DMS79 treated with DMSO at 0.1 percent for 48 hours (cell line): ENCODE measurements at regions not wholly inside any gene's neighbourhood (a gene's known extent, or its start where the extent isn't known, plus 50 kb on each side); places are given as distances from the start of the nearest gene placed in this dataset.

Experiments
- DNase-seq: peaks from one replicate; lab custom pipeline; 2025; lab: John Stamatoyannopoulos, UW

DNA sequence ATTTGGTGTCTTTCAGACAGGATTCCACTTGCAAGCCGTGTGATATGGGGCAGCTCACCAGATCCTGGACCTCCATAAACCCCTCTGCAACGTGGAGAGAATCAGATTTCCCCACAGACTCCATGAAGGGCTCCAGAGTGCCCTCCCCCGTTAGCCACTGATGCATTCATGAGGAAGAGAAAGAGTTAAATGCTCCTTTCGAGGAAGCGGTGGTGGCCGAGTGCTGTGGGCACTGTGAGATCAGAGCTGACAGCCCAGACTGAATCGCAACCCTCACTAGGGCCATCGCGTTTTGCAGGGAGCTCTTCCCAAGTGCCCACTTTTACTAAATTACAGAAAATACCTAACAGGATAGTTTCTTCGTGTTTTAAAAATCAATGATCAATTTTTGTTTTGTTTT is 226.3 kb upstream of the ZNF32 start:
- DNase-seq = no peak

GRCh38 chr10:43873717-43874116 is 225.0 kb upstream of the ZNF32 start:
- DNase-seq = no peak

DNA sequence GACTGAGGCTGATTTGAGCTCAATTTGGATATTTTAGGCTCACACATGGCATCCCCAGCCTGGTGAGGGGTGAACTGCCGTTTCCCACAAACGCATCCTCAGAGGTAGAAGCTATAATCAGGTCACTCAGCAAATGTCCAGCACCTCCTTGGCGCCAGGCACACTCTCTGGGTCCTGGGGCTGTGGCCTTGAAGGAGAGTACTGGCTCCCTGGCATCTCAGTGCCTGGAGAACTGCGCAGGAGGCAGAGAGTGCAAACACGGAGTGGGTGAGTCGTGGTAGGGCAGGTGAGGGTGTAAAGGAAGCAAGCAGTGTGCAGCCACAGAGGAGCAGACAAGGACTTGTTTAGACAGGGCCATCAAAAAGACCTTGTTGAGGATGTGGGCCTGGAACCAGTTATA is 224.0 kb upstream of the ZNF32 start:
- DNase-seq = no peak

GRCh38 chr10:43871545-43871944 is 222.9 kb upstream of the ZNF32 start:
- no peak for DNase-seq

- DNase-seq = no peak
These were observed 222.3 kb upstream of the ZNF32 start for GRCh38 chr10:43870968-43871439.

GRCh38 chr10:43869669-43870322 is 221.1 kb upstream of the ZNF32 start:
- DNase-seq = no peak

DNA sequence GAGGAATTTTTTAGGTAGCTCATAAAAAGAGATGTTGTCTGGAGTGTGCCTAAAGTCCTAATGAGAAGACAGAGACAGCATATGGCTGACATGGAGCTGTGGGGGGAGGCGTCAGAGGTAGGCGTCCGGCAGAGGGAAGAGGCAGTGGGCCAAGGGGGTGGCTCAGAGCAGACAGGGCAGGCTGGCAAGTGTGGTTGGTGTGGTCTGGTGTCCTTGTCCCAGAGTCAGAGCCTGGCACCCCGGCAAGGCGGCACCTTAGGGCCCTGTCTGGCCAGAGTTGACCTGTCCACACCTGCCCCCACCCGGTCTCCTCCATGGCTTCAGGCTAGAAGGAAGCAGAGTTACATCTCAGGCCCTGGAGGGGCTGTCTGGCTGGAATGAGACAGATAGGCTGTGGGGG is 220.3 kb upstream of the ZNF32 start:
- no peak for DNase-seq

DNA sequence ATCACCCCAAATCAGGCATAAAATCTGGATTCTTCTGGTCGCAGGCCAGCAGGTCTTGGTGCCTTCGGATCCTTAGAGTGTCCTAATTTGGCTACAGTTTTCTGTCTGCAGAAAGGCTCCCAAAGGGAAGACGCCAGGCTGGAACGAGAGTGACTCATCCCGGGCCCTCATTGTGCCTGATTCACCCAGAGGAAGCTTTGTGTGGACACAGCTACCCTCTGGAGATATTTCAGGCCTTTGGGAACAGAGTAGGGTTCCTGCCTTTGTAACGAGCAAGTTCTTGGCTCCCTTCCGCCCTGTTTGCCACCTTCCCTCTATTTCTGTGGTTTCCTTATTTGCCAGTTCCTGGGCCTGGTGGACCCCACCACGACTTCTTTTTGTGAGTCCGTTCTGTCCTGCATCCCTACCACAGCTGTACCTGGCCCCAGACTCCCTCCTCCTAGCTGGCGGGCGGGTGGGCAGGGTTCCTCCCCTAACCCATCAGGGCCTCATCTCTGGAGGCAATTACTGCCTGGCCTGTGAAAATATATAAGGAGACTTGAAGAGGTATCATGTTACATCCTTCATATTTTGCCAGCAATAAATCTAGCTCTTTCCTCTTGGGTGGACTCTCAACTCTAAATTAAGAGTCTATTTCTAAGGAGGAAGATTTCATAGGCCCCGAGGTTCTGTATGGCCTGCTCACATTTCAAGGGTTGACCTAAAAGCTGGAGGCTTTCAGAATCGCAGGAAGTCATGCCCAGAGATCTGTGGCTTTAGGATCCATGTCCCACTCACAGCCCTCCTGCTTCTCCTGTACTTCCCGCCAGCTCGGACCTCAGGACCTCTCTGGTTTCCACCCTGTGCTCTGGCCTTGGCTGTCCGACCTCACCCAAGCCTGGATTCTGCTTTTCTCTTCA is 219.2 kb upstream of the ZNF32 start:
- DNase-seq = no peak

DNA sequence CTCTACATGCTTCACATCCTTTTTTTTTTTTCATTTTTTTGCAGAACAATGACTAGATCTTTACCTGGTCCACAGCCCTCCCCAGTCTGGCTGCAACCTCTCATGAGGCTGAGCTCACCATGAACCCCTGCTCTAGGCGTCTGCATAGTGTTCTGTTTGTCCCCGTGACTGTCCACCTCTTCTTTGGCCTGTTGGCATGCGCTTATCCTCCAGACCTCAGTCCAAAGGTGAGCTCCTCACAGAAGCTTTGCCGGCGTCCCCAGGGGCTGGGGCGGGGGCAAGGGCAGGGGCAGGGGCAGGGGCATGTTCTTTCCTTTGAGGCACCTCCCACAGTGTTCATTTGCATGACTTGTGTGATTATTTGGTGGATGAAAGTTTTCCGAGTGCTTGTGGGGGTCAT is 218.4 kb upstream of the ZNF32 start:
- DNase-seq = no peak

- no peak for DNase-seq
These were observed 218.0 kb upstream of the ZNF32 start for GRCh38 chr10:43866712-43867111.

DNA sequence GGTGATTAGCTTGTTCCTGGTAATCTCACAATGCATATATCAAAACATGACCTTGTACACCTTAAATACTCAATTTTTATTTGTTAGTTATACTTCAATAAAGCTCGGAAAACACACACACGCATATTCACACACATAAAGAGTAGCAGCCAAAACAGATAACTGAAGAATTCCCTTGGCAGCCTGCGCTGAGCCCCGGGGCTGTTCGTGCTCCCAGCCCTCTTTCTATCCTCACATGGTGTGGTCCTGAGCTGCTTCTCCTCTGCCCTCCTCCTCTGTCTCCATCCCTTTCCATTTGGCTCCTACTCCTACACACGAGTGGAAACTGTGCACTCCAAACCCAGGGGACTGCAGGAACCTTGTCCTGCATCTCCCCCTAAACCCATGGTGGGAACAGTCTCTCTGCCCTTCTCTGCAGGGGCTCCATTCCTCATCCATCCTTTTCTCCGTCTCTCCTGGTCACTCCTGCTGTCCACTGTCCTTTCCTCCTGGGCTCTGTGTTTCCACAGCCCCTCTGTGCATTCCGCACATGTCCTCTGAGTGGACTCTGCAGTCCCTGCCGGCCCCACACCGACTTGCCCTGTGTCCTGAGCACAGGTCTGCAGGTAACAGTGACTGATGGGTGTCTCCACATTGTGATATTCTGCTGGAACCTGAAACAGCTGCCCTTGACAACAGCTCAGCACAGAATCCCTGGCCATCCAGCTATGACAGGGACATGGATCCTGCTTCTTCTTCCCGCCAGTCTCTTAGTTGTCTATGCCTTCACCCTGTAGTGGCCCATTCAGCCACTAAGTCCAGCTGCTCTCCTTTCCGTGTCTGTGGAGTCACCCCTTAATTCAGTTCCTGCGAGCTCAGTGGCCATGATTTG is 216.8 kb upstream of the ZNF32 start:
- no peak for DNase-seq

DNA sequence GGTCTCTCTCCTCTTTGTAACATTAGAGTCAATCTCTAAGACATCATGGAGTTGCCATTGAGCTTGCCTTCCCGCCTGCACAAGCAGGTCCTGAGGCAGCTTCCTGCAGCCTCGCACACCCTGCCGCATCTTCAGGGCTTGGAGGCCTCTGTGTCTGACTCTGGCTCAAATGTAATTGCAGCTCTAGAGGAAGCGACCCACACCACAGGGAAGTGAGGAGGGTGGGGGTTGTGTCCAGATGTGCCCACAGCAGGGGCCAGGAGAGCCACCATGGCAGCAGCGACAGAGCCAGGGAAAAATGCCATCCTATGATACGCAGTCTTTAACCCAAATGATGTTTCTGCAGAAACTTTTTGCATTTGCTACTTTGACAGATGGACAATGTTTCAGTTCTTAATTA is 216.0 kb upstream of the ZNF32 start:
- DNase-seq = no peak

DNA sequence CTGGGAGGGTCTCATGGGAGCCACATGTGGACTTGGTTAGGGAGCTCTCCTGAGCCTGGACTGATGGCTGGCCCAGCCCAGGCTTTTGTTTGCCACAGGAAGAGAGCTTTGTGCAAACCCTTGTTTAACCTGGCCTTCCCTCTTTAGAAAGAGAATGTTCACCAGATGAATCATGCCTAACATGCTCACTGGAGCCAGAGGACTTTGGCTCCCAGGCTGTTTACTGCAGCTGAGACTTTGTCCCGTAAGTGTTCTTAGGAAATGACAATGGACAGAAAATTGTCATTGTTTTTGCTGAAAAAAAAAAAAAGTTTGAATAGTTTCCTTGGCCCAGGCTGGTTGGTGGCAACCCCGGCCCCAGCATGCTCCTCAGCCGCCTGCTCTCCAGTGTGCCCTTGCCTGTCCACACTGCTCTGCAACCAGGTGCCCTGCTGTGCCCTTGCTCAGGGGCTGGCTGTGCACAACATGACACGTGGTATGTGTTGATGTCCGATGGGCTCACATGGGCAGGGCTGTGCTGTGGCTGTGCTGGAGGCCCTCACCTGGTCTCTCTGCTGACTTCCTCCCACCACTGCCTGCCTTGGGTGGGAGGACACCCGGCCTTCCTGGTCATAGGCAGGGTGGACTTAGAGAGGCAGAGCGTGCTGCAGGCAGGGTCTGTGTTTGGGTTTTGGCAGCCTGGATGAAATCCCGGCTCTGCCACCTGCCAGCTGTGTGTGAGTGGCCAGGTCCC is 215.3 kb upstream of the ZNF32 start:
- no peak for DNase-seq

- no peak for DNase-seq
These were observed 214.6 kb upstream of the ZNF32 start for GRCh38 chr10:43863270-43863669.

DNA sequence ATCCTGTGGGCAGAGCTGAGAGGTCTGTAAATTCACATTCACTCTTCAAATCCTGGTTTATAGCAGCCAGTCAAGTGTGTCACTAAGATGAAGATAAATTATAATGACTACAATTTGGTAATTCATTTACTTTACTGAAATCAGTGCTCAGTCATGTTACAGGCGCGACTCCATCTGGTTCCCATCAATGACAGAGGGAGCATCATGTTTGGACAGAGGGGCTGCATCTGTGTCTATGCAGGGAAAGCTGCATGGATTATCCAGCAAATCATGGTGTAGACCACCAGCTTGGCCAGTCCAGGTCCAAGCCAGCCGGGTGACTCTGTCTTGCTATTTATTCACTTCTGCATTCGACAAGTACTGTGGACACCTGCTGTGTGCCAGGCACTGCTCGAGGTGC is 214.1 kb upstream of the ZNF32 start:
- DNase-seq = no peak

DNA sequence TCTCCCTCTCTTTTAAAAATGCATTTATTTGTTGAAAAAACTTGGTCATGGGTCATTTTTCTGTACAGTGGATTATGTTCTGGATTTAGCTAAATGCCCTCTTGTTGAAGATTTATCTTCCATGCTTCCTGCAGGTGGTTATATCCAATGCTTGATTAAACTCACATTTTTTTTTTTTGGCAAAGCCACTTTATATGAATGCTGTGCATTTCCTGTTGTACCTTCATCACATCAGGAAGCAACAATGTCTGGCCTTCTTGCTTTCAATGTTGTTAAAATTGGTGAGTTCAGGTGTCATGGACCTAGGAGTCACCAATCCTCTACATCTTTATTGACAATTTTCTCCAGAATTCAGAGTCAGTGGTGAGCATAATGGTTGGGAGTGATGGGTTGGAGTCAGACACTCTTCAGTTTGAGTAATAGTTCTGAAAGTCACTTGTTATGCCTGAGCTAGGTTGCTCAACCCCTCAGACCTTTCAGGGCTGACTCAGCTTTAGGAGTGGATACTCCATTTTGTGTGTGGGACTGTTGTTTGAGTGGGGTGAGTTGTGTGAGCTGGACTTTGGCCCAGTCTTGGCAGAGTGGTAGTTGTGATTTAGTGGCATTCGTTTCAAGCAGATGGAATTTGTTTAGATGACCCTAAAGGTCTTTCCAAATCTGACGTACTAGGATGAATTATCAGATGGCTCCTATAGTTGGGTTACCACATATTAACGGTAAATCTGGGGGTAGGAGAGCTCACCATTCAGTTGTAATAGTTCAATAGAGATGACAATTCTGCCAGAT is 213.5 kb upstream of the ZNF32 start:
- DNase-seq = no peak

DNA sequence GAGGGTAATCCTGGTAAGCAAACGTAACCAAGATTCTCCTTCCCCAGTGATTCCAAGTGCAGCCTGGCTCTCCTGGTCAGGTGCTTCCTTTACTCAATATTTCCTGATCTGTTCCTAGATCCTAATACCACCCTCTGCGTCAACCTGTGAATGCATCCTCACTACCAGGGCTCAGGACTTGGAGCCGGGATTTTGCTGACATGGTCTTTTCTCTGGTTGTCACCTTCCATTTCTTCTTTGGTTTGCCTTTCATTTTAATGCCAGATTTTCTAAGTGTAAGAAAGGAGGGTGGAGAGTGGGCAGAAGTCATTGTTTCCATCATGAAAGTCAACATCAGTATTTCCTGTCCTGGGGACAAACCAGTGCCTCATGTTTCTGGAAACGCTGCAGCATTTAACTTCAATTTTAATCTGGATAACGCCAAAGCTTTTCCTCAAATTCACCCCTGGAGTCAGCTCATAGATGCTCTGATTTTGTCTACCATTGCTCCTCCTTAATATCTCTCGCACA is 210.4 kb upstream of the ZNF32 start:
- no peak for DNase-seq

- no peak for DNase-seq
These were observed 209.2 kb upstream of the ZNF32 start for GRCh38 chr10:43857931-43858315.

DNA sequence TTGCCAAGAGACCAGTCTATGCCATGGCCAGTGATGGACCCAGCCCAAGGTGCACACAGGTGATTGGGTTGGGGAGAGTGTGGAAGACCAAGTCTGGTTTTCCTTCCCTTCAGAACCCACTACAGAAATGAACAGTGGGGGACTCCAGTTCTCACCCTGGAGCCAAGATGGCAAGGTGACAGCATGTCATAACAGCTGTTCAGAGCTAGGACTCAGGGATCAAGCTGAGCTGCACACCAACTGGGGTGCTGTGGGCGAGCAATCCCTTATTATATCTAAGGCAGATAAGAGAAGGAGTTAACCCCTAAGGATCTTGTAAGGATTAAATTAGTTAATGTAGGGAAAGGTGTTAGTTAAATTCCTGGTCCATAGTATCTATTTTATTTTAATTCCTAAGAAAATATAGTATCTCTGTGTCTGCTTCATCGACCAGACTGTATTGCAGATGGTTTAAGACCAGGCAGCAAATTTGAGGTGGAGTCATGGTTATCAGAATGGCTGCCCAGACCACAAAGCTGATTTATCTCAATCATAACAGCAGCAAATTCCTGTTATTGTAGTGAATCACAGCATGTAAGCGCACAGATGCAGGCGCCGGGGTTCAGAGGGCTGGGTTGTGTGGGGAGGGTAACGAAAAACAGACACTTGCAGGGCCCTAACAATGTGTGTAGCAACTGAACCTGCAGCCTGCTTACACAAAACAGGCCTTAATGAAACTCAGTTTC is 208.7 kb upstream of the ZNF32 start:
- no peak for DNase-seq

DNA sequence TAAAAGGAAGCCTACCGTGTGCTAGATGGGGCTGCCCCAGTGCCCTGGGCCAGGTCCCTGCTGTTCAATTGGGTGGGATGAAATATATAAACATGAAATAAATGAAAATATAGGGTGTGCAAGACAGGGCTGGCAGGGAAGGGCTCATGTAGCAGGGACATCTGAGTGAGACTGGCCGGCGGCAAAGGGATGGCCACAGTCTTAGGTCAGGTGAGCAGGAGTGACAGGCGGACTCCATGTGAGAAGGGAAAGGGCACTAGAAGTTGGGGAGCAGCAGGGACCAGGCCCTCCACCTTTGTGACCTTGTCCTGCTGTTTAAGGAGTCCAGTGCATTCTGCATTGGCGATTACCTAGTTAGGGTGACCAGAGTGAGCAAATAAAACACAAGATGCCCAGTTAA is 207.6 kb upstream of the ZNF32 start:
- DNase-seq = no peak
